Stomach (tissue), 8 donors: ENCODE measurements at regions not wholly inside any gene's neighbourhood (a gene's known extent, or its start where the extent isn't known, plus 50 kb on each side); places are given as distances from the start of the nearest gene placed in this dataset.

Experiments
- DNase-seq, 2 donors: peaks; one replicate each; pipeline versions ENCODE4 v3.0.0 to v3.0.0-alpha.2; 2013 to 2019
- H3K27ac ChIP-seq, 5 donors: fragments of 200-600 bp in 4 of 5; sonication (generic) in 4 of 5; one replicate each; pipeline ENCODE4 v1.5.1; 2013 to 2019; ENCODE audit warnings: mild to moderate bottlenecking in 1 of 5, moderate library complexity in 1 of 5
- H3K27me3 ChIP-seq, 3 donors: fragments of 200-600 bp; sonication (generic); one replicate each; pipeline ENCODE4 v1.5.1; 2017 to 2019; ENCODE audit warnings: mixed run types in 1 of 3
- H3K36me3 ChIP-seq, 4 donors: fragments of 200-600 bp; sonication (generic); 1 replicate in 3 of 4; 2 replicates in 1 of 4; pipeline ENCODE4 v1.5.1; 2016 to 2019
- H3K4me1 ChIP-seq, 4 donors: fragments of 200-600 bp; sonication (generic); one replicate each; pipeline ENCODE4 v1.5.1; 2016 to 2019
- H3K4me3 ChIP-seq, 4 donors: fragments of 200-600 bp; sonication (generic) in 3 of 4; one replicate each; pipeline ENCODE4 v1.5.1; 2016 to 2019; ENCODE audit warnings: mild to moderate bottlenecking in 1 of 4
- H3K9me3 ChIP-seq, 4 donors: fragments of 200-600 bp; sonication (generic); one replicate each; pipeline ENCODE4 v1.5.1; 2016 to 2019
- EP300 ChIP-seq: sonication (generic); formaldehyde crosslinking; IDR thresholded peaks from one replicate; pipeline ENCODE4 v1.6.1; 2017; ENCODE audit warnings: antibody characterized with exemption
- POLR2A ChIP-seq, 4 donors: fragments of 450-650 bp; IDR thresholded peaks; one replicate each; pipeline ENCODE4 v1.6.1; 2016; ENCODE audit warnings: antibody characterized with exemption in 4 of 4, control low read depth in 2 of 4, mild to moderate bottlenecking in 1 of 4, moderate library complexity in 1 of 4
- POLR2AphosphoS5 ChIP-seq, 3 donors: sonication (generic); formaldehyde crosslinking; IDR thresholded peaks; one replicate each; pipeline ENCODE4 v1.6.1; 2016; ENCODE audit warnings: antibody characterized with exemption in 3 of 3
- WGBS, 5 donors: extraction: QIAGEN DNeasy Blood & Tissue Kit in 3 of 5; methylation state at CpG; one replicate each; pipeline versions ENCODE4 v1.1.5 to v1.1.7; 2013 to 2018; 5-methylcytosine and 5-hydroxymethylcytosine counted together
- intact Hi-C: fragments of 100-400 bp; cut with DNase I; formaldehyde crosslinking; loops from one replicate; pipeline ENCODE4 v1.15.1; 2023; ENCODE audit warnings: low total_unique reads
- TF ChIP-seq, protein P1 (sequence below), 7 experiments: fragments of 450-650 bp in 4 of 7; fragments of 200-600 bp in 3 of 7; sonication (generic) in 3 of 7; IDR thresholded peaks; one replicate each; pipeline ENCODE4 v1.5.1; 2016 to 2019; ENCODE audit warnings: antibody characterized with exemption in 7 of 7, control low read depth in 2 of 7, mild to moderate bottlenecking in 1 of 7
- donor health status: healthy with polysubstance abuse.
- donor health status: Bipolar disorder and iron deficiency.
- donor health status: healthy.

DNA sequence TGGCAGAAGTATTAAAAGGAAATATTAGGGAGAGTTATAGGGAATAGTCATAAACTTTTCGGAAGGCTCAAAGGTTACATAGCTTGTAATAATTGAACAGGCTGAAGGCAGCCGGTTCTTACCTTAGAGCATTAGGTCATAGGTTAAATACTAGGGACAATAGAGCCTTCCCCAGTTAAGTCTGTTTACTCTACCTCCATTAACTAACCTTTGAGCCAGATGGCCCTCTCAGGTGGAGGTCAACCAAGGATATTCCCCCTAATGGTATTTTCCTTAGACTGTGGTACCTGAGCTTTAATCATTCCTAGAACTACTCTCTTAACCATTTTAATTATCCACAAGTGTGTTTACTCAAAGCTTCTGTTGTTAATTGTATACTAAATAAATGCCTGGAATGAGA is 920.9 kb upstream of the PABPC4L start:
- no peak for DNase-seq
- Histone ChIP-seq H3K27me3 (no peaks in the 10 kb centered on the region), H3K27ac (no peak overlapping the region), H3K9me3 (no peaks in the 10 kb centered on the region), H3K4me3 (no peak overlapping the region), H3K36me3 (no peaks in the 10 kb centered on the region), H3K4me1 (no peaks in the 10 kb centered on the region)
- 50 to 75% (median 59%) methylated on average over 2 of the region's 2 CpGs for WGBS, 5 donors
- intact Hi-C loops = no loop called here
- TF ChIP-seq POLR2AphosphoS5 (IDR thresholded peaks at IDR 0.05) = no peak
- TF ChIP-seq, protein P1, sequence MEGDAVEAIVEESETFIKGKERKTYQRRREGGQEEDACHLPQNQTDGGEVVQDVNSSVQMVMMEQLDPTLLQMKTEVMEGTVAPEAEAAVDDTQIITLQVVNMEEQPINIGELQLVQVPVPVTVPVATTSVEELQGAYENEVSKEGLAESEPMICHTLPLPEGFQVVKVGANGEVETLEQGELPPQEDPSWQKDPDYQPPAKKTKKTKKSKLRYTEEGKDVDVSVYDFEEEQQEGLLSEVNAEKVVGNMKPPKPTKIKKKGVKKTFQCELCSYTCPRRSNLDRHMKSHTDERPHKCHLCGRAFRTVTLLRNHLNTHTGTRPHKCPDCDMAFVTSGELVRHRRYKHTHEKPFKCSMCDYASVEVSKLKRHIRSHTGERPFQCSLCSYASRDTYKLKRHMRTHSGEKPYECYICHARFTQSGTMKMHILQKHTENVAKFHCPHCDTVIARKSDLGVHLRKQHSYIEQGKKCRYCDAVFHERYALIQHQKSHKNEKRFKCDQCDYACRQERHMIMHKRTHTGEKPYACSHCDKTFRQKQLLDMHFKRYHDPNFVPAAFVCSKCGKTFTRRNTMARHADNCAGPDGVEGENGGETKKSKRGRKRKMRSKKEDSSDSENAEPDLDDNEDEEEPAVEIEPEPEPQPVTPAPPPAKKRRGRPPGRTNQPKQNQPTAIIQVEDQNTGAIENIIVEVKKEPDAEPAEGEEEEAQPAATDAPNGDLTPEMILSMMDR (IDR thresholded peaks at IDR 0.05) = no peak
- no peak for TF ChIP-seq EP300
- TF ChIP-seq POLR2A (IDR thresholded peaks at IDR 0.05) = no peak

DNA sequence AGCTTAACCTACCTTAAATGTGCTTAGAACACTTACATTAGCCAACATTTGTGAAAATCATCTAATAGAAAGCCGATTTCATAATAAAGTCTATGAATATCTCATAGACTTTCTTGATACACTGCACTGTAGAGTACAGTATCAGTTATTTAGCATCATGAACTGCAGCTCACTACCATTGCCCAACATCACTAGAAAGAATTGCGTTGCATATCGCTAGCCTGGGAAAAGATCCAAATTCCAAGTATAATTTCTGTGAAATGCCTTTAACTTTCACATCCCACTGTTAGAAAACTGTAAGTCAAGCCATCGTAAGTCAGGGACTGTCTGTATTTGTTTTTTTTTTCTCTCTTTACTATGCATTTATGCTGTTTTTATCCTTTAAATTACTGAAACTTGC is 918.6 kb upstream of the PABPC4L start:
- DNase-seq = peak in 1 of 2 donors; percentile 13
- 73 to 84% (median 80%) methylated on average over 4 of the region's 4 CpGs for WGBS, 5 donors
- no peak for TF ChIP-seq EP300
- TF ChIP-seq POLR2A (IDR thresholded peaks at IDR 0.05) = no peak
- TF ChIP-seq, protein P1 (IDR thresholded peaks at IDR 0.05) = no peak
- TF ChIP-seq POLR2AphosphoS5 (IDR thresholded peaks at IDR 0.05) = no peak
- Histone ChIP-seq H3K27me3 (no peaks in the 10 kb centered on the region), H3K4me3 (no peak overlapping the region), H3K9me3 (no peaks in the 10 kb centered on the region), H3K4me1 (no peaks in the 10 kb centered on the region), H3K27ac (no peak overlapping the region), H3K36me3 (no peaks in the 10 kb centered on the region)
- intact Hi-C loops = no loop called here

DNA sequence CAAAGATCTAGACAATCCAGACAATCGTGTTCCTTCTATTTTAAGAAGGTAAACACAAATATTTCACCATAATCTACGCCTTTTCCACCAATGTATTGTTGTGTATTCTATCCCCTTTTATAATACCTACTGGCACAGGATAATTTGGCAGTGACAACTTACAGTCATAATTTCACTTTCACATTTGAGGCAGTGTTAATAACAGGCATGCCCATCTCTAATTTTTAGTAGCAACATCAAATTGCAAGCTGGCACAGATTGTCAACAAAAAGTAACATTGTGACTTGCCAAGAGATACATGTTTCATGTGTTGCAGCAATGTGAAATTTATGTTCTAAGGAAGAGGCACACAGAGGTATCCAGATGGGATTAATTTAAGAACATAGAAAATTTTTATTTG is 912.5 kb upstream of the PABPC4L start:
- H3K27ac ChIP-seq = no peak overlapping the region
- H3K27me3 ChIP-seq = no peaks in the 10 kb centered on the region
- no peak overlapping the region for H3K4me3 ChIP-seq
- no peaks in the 10 kb centered on the region for H3K36me3 ChIP-seq
- TF ChIP-seq POLR2A (IDR thresholded peaks at IDR 0.05) (no peak), EP300 (no peak), POLR2AphosphoS5 (IDR thresholded peaks at IDR 0.05) (no peak)
- TF ChIP-seq, protein P1 (IDR thresholded peaks at IDR 0.05) = no peak
- 25 to 40% (median 28%) methylated on average over 2 of the region's 2 CpGs for WGBS, 5 donors
- intact Hi-C loops = no loop called here
- no peaks in the 10 kb centered on the region for H3K4me1 ChIP-seq
- DNase-seq = no peak
- peaks cover 0 to 13% (median 4%) of the 10 kb centered on the region in 4 donors for H3K9me3 ChIP-seq

DNA sequence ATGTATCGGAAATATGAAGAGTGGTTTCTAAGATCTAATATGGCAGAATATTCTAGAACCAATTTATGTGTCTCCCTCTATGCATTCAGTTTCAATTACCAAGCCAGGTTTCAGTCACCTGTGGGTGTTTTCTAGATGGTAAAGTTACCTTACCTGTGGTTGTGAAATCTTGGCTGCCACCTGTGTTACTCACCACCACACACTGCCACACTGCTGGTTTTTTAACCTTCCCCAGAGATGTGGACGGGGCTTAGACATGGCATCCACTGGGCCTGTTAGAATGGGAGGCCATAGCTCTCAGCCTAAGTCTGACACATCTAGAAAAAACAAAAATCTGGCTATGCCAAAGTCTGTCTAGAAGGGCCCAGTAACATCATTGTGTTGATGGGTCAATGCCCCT is 896.5 kb upstream of the PABPC4L start:
- intact Hi-C loops = no loop called here
- 76 to 91% (median 88%) methylated on average over 2 of the region's 2 CpGs for WGBS, 5 donors

More for the DNA sequence above, 896.5 kb upstream of the PABPC4L start:
- Histone ChIP-seq H3K4me1 (no peaks in the 10 kb centered on the region), H3K4me3 (no peak overlapping the region), H3K9me3 (no peaks in the 10 kb centered on the region), H3K27me3 (no peaks in the 10 kb centered on the region), H3K27ac (no peak overlapping the region), H3K36me3 (no peaks in the 10 kb centered on the region)
- DNase-seq = no peak
- TF ChIP-seq POLR2AphosphoS5 (IDR thresholded peaks at IDR 0.05) = no peak
- TF ChIP-seq, protein P1 (IDR thresholded peaks at IDR 0.05) = no peak
- no peak for TF ChIP-seq POLR2A (IDR thresholded peaks at IDR 0.05)
- no peak for TF ChIP-seq EP300
